AG04450 (cell line): ENCODE measurements at regions not wholly inside any gene's neighbourhood (a gene's known extent, or its start where the extent isn't known, plus 50 kb on each side); places are given as distances from the start of the nearest gene placed in this dataset.

Experiments
- CTCF ChIA-PET: fragments of 300-600, 350-600 bp; formaldehyde crosslinking; extraction: SDS; loops from one replicate; lab custom pipeline; 2022; ENCODE audit warnings: antibody characterized with exemption, inconsistent platforms; lab: Charles Lee
- POLR2A ChIA-PET: fragments of 350-600 bp; formaldehyde crosslinking; extraction: SDS; loops from one replicate; lab custom pipeline; 2021; ENCODE audit warnings: antibody characterized with exemption, inconsistent platforms; lab: Yijun Ruan, JAX
- DNase-seq: peaks from one replicate; pipeline ENCODE4 v3.0.0-alpha.2; 2011; ENCODE audit warnings: low read depth, low spot score
- H3K27ac ChIP-seq: one replicate; pipeline ENCODE4 v1.5.1; 2012; ENCODE audit warnings: low read depth, low read length, control low read depth
- H3K27me3 ChIP-seq: one replicate; pipeline ENCODE4 v1.6.0; 2012; ENCODE audit warnings: low read length; ENCODE audit not compliant: control insufficient read depth, insufficient read depth
- H3K4me3 ChIP-seq: 2 replicates; pipeline ENCODE4 v1.5.1; 2011; ENCODE audit warnings: mild to moderate bottlenecking, low read depth, low read length, control low read depth
- H3K9me3 ChIP-seq: 2 replicates; pipeline ENCODE4 v1.5.1; 2012; ENCODE audit warnings: low read length; ENCODE audit not compliant: control insufficient read depth, insufficient read depth
- CTCF ChIP-seq: IDR thresholded peaks from 2 replicates; pipeline ENCODE4 v1.5.1; 2011; ENCODE audit warnings: low read depth, low read length, control low read depth, inconsistent platforms

DNA sequence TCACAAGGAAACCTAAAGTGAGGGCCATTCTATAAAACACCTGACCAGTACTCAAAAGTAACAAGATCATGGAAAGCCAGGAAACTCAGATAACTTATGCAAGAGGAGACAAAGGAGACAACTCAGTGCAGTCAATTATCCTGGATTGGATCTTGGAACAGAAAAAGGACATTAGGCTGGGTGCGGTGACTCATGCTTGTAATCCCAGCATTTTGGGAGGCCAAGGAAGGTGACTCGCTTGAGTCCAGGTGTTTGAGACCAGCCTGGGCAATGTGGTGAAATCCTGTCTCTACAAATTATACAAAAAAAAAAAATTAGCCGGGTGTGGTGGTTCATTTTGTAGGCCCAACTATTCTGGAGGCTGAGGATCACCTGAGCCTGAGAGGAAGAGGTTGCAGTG is 424.5 kb upstream of the SPRED2 start:
- no peaks in the 10 kb centered on the region for H3K9me3 ChIP-seq
- no peak for TF ChIP-seq CTCF
- no peak overlapping the region for H3K27ac ChIP-seq
- H3K27me3 ChIP-seq = no peaks in the 10 kb centered on the region
- H3K4me3 ChIP-seq = no peak overlapping the region
- ChIA-PET POLR2A (no interaction called here), CTCF (no interaction called here)
- DNase-seq = no peak

DNA sequence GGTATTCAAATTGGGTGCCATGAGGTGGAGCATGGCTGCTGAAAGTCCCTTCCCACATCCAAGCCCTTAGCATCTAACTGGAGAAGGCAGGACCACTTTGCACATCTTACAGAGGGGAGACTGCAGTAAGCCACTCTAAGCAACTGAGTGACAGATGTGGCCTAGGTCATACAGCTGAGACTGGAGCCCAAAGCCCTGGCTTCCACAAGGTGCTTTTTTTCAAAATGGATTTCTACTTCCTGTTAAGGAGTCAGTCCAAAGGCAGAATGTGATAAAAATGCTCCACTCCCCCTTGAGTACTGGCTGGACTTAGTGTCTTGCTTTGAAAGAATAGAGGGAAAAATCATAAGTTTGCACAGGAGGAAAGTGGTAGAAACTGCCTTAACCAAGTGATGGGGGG is 424.0 kb upstream of the SPRED2 start:
- TF ChIP-seq CTCF = no peak
- Histone ChIP-seq H3K27ac (no peak overlapping the region), H3K27me3 (no peaks in the 10 kb centered on the region), H3K9me3 (no peaks in the 10 kb centered on the region), H3K4me3 (no peak overlapping the region)
- ChIA-PET CTCF (interaction anchor here (0.6 kb wide), 1 partner anchor 178 kb away, joined by 4 read pairs; no protein-coding TSS in a partner anchor), POLR2A (no interaction called here)
- no peak for DNase-seq

- no peak overlapping the region for H3K4me3 ChIP-seq
- DNase-seq = no peak
- CTCF ChIA-PET = no interaction called here
Measured at GRCh38 chr2:65850695-65851094, 418.3 kb upstream of the SPRED2 start.

GRCh38 chr2:65846989-65847678 is 414.7 kb upstream of the SPRED2 start:
- Histone ChIP-seq H3K27ac (no peak overlapping the region), H3K9me3 (no peaks in the 10 kb centered on the region), H3K27me3 (peaks cover 6% of the 10 kb centered on the region), H3K4me3 (no peak overlapping the region)
- no peak for TF ChIP-seq CTCF
- POLR2A ChIA-PET = no interaction called here
- no peak for DNase-seq
- CTCF ChIA-PET = no interaction called here

More at GRCh38 chr2:65850695-65851094, 418.3 kb upstream of the SPRED2 start:
- peaks cover 2% of the 10 kb centered on the region for H3K27me3 ChIP-seq
- TF ChIP-seq CTCF = no peak
- no peaks in the 10 kb centered on the region for H3K9me3 ChIP-seq
- no peak overlapping the region for H3K27ac ChIP-seq
- POLR2A ChIA-PET = no interaction called here

- DNase-seq = no peak
- Histone ChIP-seq H3K4me3 (no peak overlapping the region), H3K27me3 (peaks cover 6% of the 10 kb centered on the region), H3K27ac (no peak overlapping the region), H3K9me3 (no peaks in the 10 kb centered on the region)
- ChIA-PET CTCF (no interaction called here), POLR2A (no interaction called here)
- TF ChIP-seq CTCF = no peak
Measured at GRCh38 chr2:65845442-65846182, 413.2 kb upstream of the SPRED2 start.
